Ishikawa (cell line): ENCODE measurements at regions not wholly inside any gene's neighbourhood (a gene's known extent, or its start where the extent isn't known, plus 50 kb on each side); places are given as distances from the start of the nearest gene placed in this dataset.

ENCODE experiments used
- FOXM1 ChIP-seq: IDR thresholded peaks from 2 replicates; pipeline ENCODE4 v1.6.1; 2012; ENCODE audit warnings: low read depth, borderline replicate concordance
- RAD21 ChIP-seq: IDR thresholded peaks from 2 replicates; pipeline ENCODE4 v1.6.1; 2012; ENCODE audit warnings: low read depth

GRCh38 chr15:39236375-39236774 is 344.5 kb upstream of the THBS1 start:
- TF ChIP-seq RAD21 (no peak), FOXM1 (no peak)
